ENCODE measurements at regions not wholly inside any gene's neighbourhood (a gene's known extent, or its start where the extent isn't known, plus 50 kb on each side); places are given as distances from the start of the nearest gene placed in this dataset.

GRCh38 chr4:36493251-36493650 is 211.8 kb downstream of the DTHD1 start:
- TF ChIP-seq CTCF (IDR thresholded peaks at IDR 0.05) (no peak), POLR2A (IDR thresholded peaks at IDR 0.05) (no peak)
